CD14-positive monocyte (primary cell): ENCODE measurements at regions not wholly inside any gene's neighbourhood (a gene's known extent, or its start where the extent isn't known, plus 50 kb on each side); places are given as distances from the start of the nearest gene placed in this dataset.

Experiments used
- DNase-seq, 3 donors: peaks; one replicate each; pipeline ENCODE4 v3.0.0-alpha.2; 2011 to 2022
- H2AFZ ChIP-seq: 2 replicates; pipeline ENCODE4 v1.6.0; 2012; ENCODE audit warnings: mild to moderate bottlenecking, low read depth, low read length, inconsistent platforms; ENCODE audit not compliant: insufficient read depth, poor library complexity, severe bottlenecking
- H3K27ac ChIP-seq, 2 donors: 1 replicate in 1 of 2; 2 replicates in 1 of 2; pipeline ENCODE4 v1.5.1; 2012 to 2013; ENCODE audit warnings: low read length in 2 of 2, control low read depth in 1 of 2, inconsistent platforms in 1 of 2, low read depth in 1 of 2, mild to moderate bottlenecking in 1 of 2
- H3K27me3 ChIP-seq, 2 donors: one replicate each; pipeline versions ENCODE4 v1.6.0 to v1.6.1; 2011 to 2013; ENCODE audit warnings: low read length in 2 of 2; ENCODE audit not compliant: control insufficient read depth in 2 of 2, insufficient read depth in 2 of 2
- H3K36me3 ChIP-seq, 2 donors: replicated peaks in 1 of 2; 1 replicate in 1 of 2; 2 replicates in 1 of 2; pipeline versions ENCODE4 v1.5.1 to v1.6.1; 2012 to 2013; ENCODE audit warnings: low read length in 2 of 2, control low read depth in 1 of 2, inconsistent platforms in 1 of 2, mild to moderate bottlenecking in 1 of 2; ENCODE audit not compliant: insufficient read depth in 2 of 2, control insufficient read depth in 1 of 2
- H3K4me1 ChIP-seq, 2 donors: 1 replicate in 1 of 2; 2 replicates in 1 of 2; pipeline versions ENCODE4 v1.5.1 to v1.6.1; 2012 to 2013; ENCODE audit warnings: low read length in 2 of 2, control low read depth in 1 of 2, inconsistent platforms in 1 of 2, mild to moderate bottlenecking in 1 of 2, moderate library complexity in 1 of 2; ENCODE audit not compliant: insufficient read depth in 2 of 2, control insufficient read depth in 1 of 2
- H3K4me2 ChIP-seq: replicated peaks from 2 replicates; pipeline ENCODE3; 2012; ENCODE audit warnings: low read length, moderate library complexity, mild to moderate bottlenecking; ENCODE audit not compliant: poor library complexity, severe bottlenecking; ENCODE audit errors: extremely low read depth
- H3K4me3 ChIP-seq, 3 experiments: fragments of 200-600 bp in 1 of 3; sonication (generic) in 1 of 3; replicated peaks in 1 of 3; 1 replicate in 2 of 3; 2 replicates in 1 of 3; pipeline ENCODE4 v1.5.1; 2011 to 2013; ENCODE audit warnings: low read length in 3 of 3, mild to moderate bottlenecking in 3 of 3, control low read depth in 2 of 3, low read depth in 2 of 3, inconsistent platforms in 1 of 3, moderate library complexity in 1 of 3
- H3K79me2 ChIP-seq: 2 replicates; pipeline ENCODE4 v1.6.0; 2012; ENCODE audit warnings: mild to moderate bottlenecking, control low read depth, inconsistent platforms, low read length, moderate library complexity; ENCODE audit not compliant: insufficient read depth
- H3K9ac ChIP-seq: 2 replicates; pipeline ENCODE4 v1.6.0; 2017; ENCODE audit warnings: low read length, mild to moderate bottlenecking; ENCODE audit not compliant: insufficient read depth, poor library complexity, severe bottlenecking
- H3K9me3 ChIP-seq, 2 donors: replicated peaks in 1 of 2; 1 replicate in 1 of 2; 2 replicates in 1 of 2; pipeline versions ENCODE4 v1.5.1 to v1.6.1; 2012 to 2013; ENCODE audit warnings: low read length in 2 of 2, control low read depth in 1 of 2; ENCODE audit not compliant: control insufficient read depth in 1 of 2, insufficient read depth in 1 of 2
- H4K20me1 ChIP-seq: 2 replicates; pipeline ENCODE4 v1.6.0; 2012; ENCODE audit warnings: mild to moderate bottlenecking, low read length, control low read depth, moderate library complexity; ENCODE audit not compliant: insufficient read depth
- H3K27ac Mint-ChIP-seq, 7 donors: one replicate each; pipeline ENCODE4 v1.8.0; 2020; ENCODE audit warnings: mild to moderate bottlenecking in 7 of 7, mixed read lengths in 7 of 7, moderate library complexity in 6 of 7, inconsistent platforms in 2 of 7
- H3K27me3 Mint-ChIP-seq, 3 donors: one replicate each; pipeline ENCODE4 v1.8.0; 2021 to 2022; ENCODE audit warnings: low read depth in 3 of 3, mild to moderate bottlenecking in 3 of 3, mixed read lengths in 3 of 3, moderate library complexity in 3 of 3, inconsistent platforms in 1 of 3
- H3K36me3 Mint-ChIP-seq, 2 donors: one replicate each; pipeline ENCODE4 v1.8.0; 2020; ENCODE audit warnings: mixed read lengths in 2 of 2, inconsistent platforms in 1 of 2, mild to moderate bottlenecking in 1 of 2
- H3K4me1 Mint-ChIP-seq: one replicate; pipeline ENCODE4 v1.8.0; 2020; ENCODE audit warnings: mild to moderate bottlenecking, mixed read lengths
- H3K4me3 Mint-ChIP-seq, 2 donors: one replicate each; pipeline ENCODE4 v1.8.0; 2020; ENCODE audit warnings: mild to moderate bottlenecking in 2 of 2, mixed read lengths in 2 of 2, moderate library complexity in 1 of 2
- H3K9me3 Mint-ChIP-seq, 7 donors: one replicate each; pipeline ENCODE4 v1.8.0; 2020 to 2022; ENCODE audit warnings: mixed read lengths in 7 of 7, mild to moderate bottlenecking in 6 of 7, moderate library complexity in 6 of 7, inconsistent platforms in 2 of 7
- WGBS: methylation state at CpG from one replicate; pipeline ENCODE4 v1.1.5; 2013; ENCODE audit warnings: missing lambda C conversion rate; ENCODE audit not compliant: insufficient coverage; 5-methylcytosine and 5-hydroxymethylcytosine counted together
- intact Hi-C, 2 donors: fragments of 100-400 bp; cut with micrococcal nuclease; formaldehyde crosslinking; loops; one replicate each; pipeline versions ENCODE4 v1.15.0 to v1.15.1; 2023
- TF ChIP-seq, protein P1 (sequence below): fragments of 200-600 bp; IDR thresholded peaks from one replicate; pipeline ENCODE4 v1.8.0; 2022; ENCODE audit warnings: antibody characterized with exemption, mild to moderate bottlenecking

- TF ChIP-seq, protein P1, sequence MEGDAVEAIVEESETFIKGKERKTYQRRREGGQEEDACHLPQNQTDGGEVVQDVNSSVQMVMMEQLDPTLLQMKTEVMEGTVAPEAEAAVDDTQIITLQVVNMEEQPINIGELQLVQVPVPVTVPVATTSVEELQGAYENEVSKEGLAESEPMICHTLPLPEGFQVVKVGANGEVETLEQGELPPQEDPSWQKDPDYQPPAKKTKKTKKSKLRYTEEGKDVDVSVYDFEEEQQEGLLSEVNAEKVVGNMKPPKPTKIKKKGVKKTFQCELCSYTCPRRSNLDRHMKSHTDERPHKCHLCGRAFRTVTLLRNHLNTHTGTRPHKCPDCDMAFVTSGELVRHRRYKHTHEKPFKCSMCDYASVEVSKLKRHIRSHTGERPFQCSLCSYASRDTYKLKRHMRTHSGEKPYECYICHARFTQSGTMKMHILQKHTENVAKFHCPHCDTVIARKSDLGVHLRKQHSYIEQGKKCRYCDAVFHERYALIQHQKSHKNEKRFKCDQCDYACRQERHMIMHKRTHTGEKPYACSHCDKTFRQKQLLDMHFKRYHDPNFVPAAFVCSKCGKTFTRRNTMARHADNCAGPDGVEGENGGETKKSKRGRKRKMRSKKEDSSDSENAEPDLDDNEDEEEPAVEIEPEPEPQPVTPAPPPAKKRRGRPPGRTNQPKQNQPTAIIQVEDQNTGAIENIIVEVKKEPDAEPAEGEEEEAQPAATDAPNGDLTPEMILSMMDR, result no peak
- H3K36me3 Mint-ChIP-seq, result no peaks in the 10 kb centered on the region
- peaks cover 9 to 10% of the 10 kb centered on the region in 2 donors for H3K4me1 ChIP-seq
- H3K27ac Mint-ChIP-seq, result no peak overlapping the region
- H3K4me3 Mint-ChIP-seq, result no peak overlapping the region
- H3K79me2 ChIP-seq, result no peaks in the 10 kb centered on the region
- no peaks in the 10 kb centered on the region for H3K36me3 ChIP-seq
- peaks cover 1 to 16% (median 7%) of the 10 kb centered on the region in 3 donors for H3K27me3 Mint-ChIP-seq
- H2AFZ ChIP-seq, result no peak overlapping the region
- intact Hi-C loops, result no loop called here
- no peaks in the 10 kb centered on the region for H4K20me1 ChIP-seq
- DNase-seq, result no peak
- no peak overlapping the region for H3K27ac ChIP-seq
- peaks cover 0 to 5% (median 0%) of the 10 kb centered on the region in 7 donors for H3K9me3 Mint-ChIP-seq
- H3K4me1 Mint-ChIP-seq, result peaks cover 13% of the 10 kb centered on the region
- no peaks in the 10 kb centered on the region for H3K9me3 ChIP-seq
- no peak overlapping the region for H3K4me2 ChIP-seq
- WGBS, result no CpG with 5 or more reads among the region's 4 CpGs
- H3K9ac ChIP-seq, result no peak overlapping the region
- H3K4me3 ChIP-seq, result no peak overlapping the region
- no peaks in the 10 kb centered on the region for H3K27me3 ChIP-seq
These were observed 143.1 kb upstream of the COPS8 start for GRCh38 chr2:236942554-236942953.

DNA sequence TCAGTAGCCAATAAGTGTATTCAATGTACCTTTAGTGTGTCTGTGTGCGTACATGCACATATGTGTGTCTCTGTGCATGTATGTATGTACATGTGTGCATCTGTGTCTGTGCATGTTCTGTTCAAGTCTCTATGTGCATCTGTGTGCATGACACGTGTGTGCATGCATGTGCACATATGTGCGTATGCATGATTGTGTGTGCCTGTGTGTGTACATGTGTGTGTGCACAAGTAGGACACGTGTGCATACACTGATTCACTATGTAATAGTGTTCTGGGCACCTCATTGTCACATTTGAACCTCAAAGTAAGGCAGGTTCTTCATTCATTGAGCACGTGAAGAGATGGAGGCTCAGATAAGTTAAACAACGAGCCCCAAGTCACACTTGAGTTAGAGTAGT, 142.6 kb upstream of the COPS8 start:
- Histone ChIP-seq H3K9me3 (no peaks in the 10 kb centered on the region), H3K36me3 (no peaks in the 10 kb centered on the region), H2AFZ (no peak overlapping the region), H3K9ac (no peak overlapping the region), H3K79me2 (no peaks in the 10 kb centered on the region), H4K20me1 (no peaks in the 10 kb centered on the region), H3K27ac (no peak overlapping the region), H3K4me3 (no peak overlapping the region), H3K27me3 (no peaks in the 10 kb centered on the region), H3K4me2 (no peak overlapping the region), H3K4me1 (peaks cover 9 to 10% of the 10 kb centered on the region in 2 donors)
- no peaks in the 10 kb centered on the region for H3K36me3 Mint-ChIP-seq
- peaks cover 5 to 16% (median 8%) of the 10 kb centered on the region in 3 donors for H3K27me3 Mint-ChIP-seq
- TF ChIP-seq, protein P1, result no peak
- DNase-seq, result no peak
- intact Hi-C loops, result no loop called here
- WGBS, result 88% methylated on average over 5 of the region's 6 CpGs
- no peak overlapping the region for H3K4me3 Mint-ChIP-seq
- H3K27ac Mint-ChIP-seq, result no peak overlapping the region
- H3K4me1 Mint-ChIP-seq, result peaks cover 11% of the 10 kb centered on the region
- peaks cover 0 to 5% (median 1%) of the 10 kb centered on the region in 7 donors for H3K9me3 Mint-ChIP-seq
